ENCODE measurements at regions not wholly inside any gene's neighbourhood (a gene's known extent, or its start where the extent isn't known, plus 50 kb on each side); places are given as distances from the start of the nearest gene placed in this dataset.

- 65% methylated on average over 2 of the region's 2 CpGs for WGBS
- Histone ChIP-seq H3K4me3 (no peak overlapping the region), H3K9me3 (no peaks in the 10 kb centered on the region), H3K36me3 (no peaks in the 10 kb centered on the region), H3K4me1 (replicated peaks) (no peaks in the 10 kb centered on the region), H3K27ac (no peak overlapping the region), H3K27me3 (replicated peaks; ENCODE audit: insufficient read depth) (no peaks in the 10 kb centered on the region)
- DNase-seq (ENCODE audit: low spot score): no peak
- intact Hi-C loops (cut with DNase I): no loop called here
- TF ChIP-seq CTCF (IDR thresholded peaks at IDR 0.05): no peak
- no peak for TF ChIP-seq POLR2AphosphoS5 (IDR thresholded peaks at IDR 0.05)
- TF ChIP-seq POLR2A (IDR thresholded peaks at IDR 0.05): no peak
These were observed 288.6 kb upstream of the USP24 start for GRCh38 chr1:55503663-55504305.

- Histone ChIP-seq H3K4me3 (no peak overlapping the region), H3K4me1 (replicated peaks) (no peaks in the 10 kb centered on the region), H3K9me3 (no peaks in the 10 kb centered on the region), H3K27ac (no peak overlapping the region), H3K27me3 (replicated peaks; ENCODE audit: insufficient read depth) (no peaks in the 10 kb centered on the region), H3K36me3 (no peaks in the 10 kb centered on the region)
- DNase-seq (ENCODE audit: low spot score): no peak
- WGBS: over 99% methylated on average over 6 of the region's 6 CpGs
- TF ChIP-seq CTCF (IDR thresholded peaks at IDR 0.05): no peak
- no peak for TF ChIP-seq POLR2A (IDR thresholded peaks at IDR 0.05)
- no peak for TF ChIP-seq POLR2AphosphoS5 (IDR thresholded peaks at IDR 0.05)
- intact Hi-C loops (cut with DNase I): no loop called here
These were observed 285.4 kb upstream of the USP24 start for GRCh38 chr1:55500601-55501000.

GRCh38 chr1:55490547-55490946, 275.4 kb upstream of the USP24 start:
- Histone ChIP-seq H3K9me3 (no peaks in the 10 kb centered on the region), H3K27me3 (replicated peaks; ENCODE audit: insufficient read depth) (no peaks in the 10 kb centered on the region), H3K36me3 (no peaks in the 10 kb centered on the region), H3K4me1 (replicated peaks) (no peaks in the 10 kb centered on the region), H3K27ac (no peak overlapping the region), H3K4me3 (no peak overlapping the region)
- WGBS: 61% methylated on average over 1 of the region's 1 CpG
- TF ChIP-seq POLR2A (IDR thresholded peaks at IDR 0.05) (no peak), POLR2AphosphoS5 (IDR thresholded peaks at IDR 0.05) (no peak), CTCF (IDR thresholded peaks at IDR 0.05) (no peak)
- no peak for DNase-seq (ENCODE audit: low spot score)
- intact Hi-C loops (cut with DNase I): no loop called here

- WGBS: 91% methylated on average over 1 of the region's 1 CpG
- H3K27me3 ChIP-seq (replicated peaks; ENCODE audit: insufficient read depth): no peaks in the 10 kb centered on the region
- no peaks in the 10 kb centered on the region for H3K36me3 ChIP-seq
- DNase-seq (ENCODE audit: low spot score): no peak
- TF ChIP-seq POLR2A (IDR thresholded peaks at IDR 0.05) (no peak), POLR2AphosphoS5 (IDR thresholded peaks at IDR 0.05) (no peak), CTCF (IDR thresholded peaks at IDR 0.05) (no peak)
- H3K4me1 ChIP-seq (replicated peaks): no peaks in the 10 kb centered on the region
- H3K4me3 ChIP-seq: no peak overlapping the region
- intact Hi-C loops (cut with DNase I): no loop called here
- no peak overlapping the region for H3K27ac ChIP-seq
- H3K9me3 ChIP-seq: no peaks in the 10 kb centered on the region
These were observed 269.0 kb upstream of the USP24 start for GRCh38 chr1:55484173-55484572.

- intact Hi-C loops (cut with DNase I): no loop called here
- 89% methylated on average over 2 of the region's 2 CpGs for WGBS
- no peaks in the 10 kb centered on the region for H3K36me3 ChIP-seq
- no peaks in the 10 kb centered on the region for H3K27me3 ChIP-seq (replicated peaks; ENCODE audit: insufficient read depth)
- TF ChIP-seq POLR2A (IDR thresholded peaks at IDR 0.05) (no peak), POLR2AphosphoS5 (IDR thresholded peaks at IDR 0.05) (no peak), CTCF (IDR thresholded peaks at IDR 0.05) (no peak)
- no peak overlapping the region for H3K4me3 ChIP-seq
- H3K27ac ChIP-seq: no peak overlapping the region
- no peaks in the 10 kb centered on the region for H3K4me1 ChIP-seq (replicated peaks)
- H3K9me3 ChIP-seq: no peaks in the 10 kb centered on the region
- DNase-seq (ENCODE audit: low spot score): no peak
These were observed 268.4 kb upstream of the USP24 start for GRCh38 chr1:55483523-55483922.

Data from prostate gland (tissue), 2 donors.